Inflammatory macrophage treated with lipopolysaccharide for 4 hours (primary cell): ENCODE measurements at regions not wholly inside any gene's neighbourhood (a gene's known extent, or its start where the extent isn't known, plus 50 kb on each side); places are given as distances from the start of the nearest gene placed in this dataset.

ENCODE experiments used
- DNase-seq: peaks from one replicate; pipeline ENCODE4 v3.0.0-alpha.2; 2020

GRCh38 chr1:98021126-98021525 lies 100.3 kb upstream of the DPYD start:
- no peak for DNase-seq

GRCh38 chr1:98019747-98020146 lies 98.9 kb upstream of the DPYD start:
- no peak for DNase-seq

- DNase-seq = no peak
Measured at GRCh38 chr1:98018074-98018473, 97.2 kb upstream of the DPYD start.

- DNase-seq = no peak
Measured at GRCh38 chr1:98017184-98017583, 96.3 kb upstream of the DPYD start.

GRCh38 chr1:98008373-98008772 lies 87.5 kb upstream of the DPYD start:
- DNase-seq = no peak

- DNase-seq = no peak
Measured at GRCh38 chr1:98005326-98006010, 84.6 kb upstream of the DPYD start.

GRCh38 chr1:98003442-98003841 lies 82.6 kb upstream of the DPYD start:
- no peak for DNase-seq

- DNase-seq = no peak
Measured at GRCh38 chr1:98002288-98002687, 81.5 kb upstream of the DPYD start.

GRCh38 chr1:98001764-98002163 lies 80.9 kb upstream of the DPYD start:
- no peak for DNase-seq

- DNase-seq = no peak
Measured at GRCh38 chr1:97999320-97999719, 78.5 kb upstream of the DPYD start.

- DNase-seq = no peak
Measured at GRCh38 chr1:97996880-97997279, 76.0 kb upstream of the DPYD start.

GRCh38 chr1:97989094-97989680 lies 68.4 kb upstream of the DPYD start:
- no peak for DNase-seq

- no peak for DNase-seq
Measured at GRCh38 chr1:97986041-97987005, 65.5 kb upstream of the DPYD start.

- DNase-seq = no peak
Measured at GRCh38 chr1:97983126-97983525, 62.3 kb upstream of the DPYD start.

- no peak for DNase-seq
Measured at GRCh38 chr1:97980530-97980929, 59.7 kb upstream of the DPYD start.

- no peak for DNase-seq
Measured at GRCh38 chr1:97976801-97977200, 56.0 kb upstream of the DPYD start.
